ENCODE measurements at regions not wholly inside any gene's neighbourhood (a gene's known extent, or its start where the extent isn't known, plus 50 kb on each side); places are given as distances from the start of the nearest gene placed in this dataset.

DNA sequence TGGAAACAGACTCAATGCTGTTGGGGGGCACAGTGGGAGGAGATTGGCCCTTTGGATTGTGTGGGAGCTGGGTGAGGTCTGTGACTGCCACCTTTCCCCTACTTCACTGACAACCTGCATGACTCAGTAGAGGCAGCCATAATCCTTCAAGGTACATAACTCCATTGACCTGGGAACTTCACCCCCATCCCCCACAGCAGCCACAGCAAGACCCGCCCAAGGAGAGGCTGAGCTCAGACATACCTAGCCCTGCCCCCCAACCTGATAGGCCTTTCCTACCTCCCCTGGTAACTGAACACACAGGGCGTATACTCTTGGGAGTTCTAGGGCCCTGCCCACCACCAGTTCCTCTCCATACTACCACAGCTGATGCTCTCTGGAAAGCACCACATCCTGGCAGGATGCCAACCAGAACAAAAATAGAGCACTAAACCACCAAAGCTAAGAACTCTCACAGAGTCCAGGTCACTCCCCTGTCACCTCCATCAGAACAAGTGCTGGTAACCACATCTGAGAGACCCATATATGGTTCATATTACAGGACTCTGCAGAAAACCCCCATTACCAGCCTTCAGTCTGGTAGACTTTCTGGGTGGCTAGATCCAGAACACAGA is 703.9 kb downstream of the FSCB start:
- Histone ChIP-seq H4K8ac (ENCODE audit: low read depth in 2 of 2, low read length in 2 of 2) (no peak overlapping the region), H2AFZ (replicated peaks; ENCODE audit: low read length, poor library complexity) (no peak overlapping the region), H2AK9ac (replicated peaks; ENCODE audit: low read depth, low read length, poor library complexity) (no peak overlapping the region), H3K79me1 (ENCODE audit: low read depth in 1 of 2, low read length in 2 of 2) (no peaks in the 10 kb centered on the region), H2BK20ac (ENCODE audit: low read depth, low read length) (no peak overlapping the region), H3K36me3 (ENCODE audit: control insufficient read depth, insufficient read depth, low read length) (no peaks in the 10 kb centered on the region), H2AK5ac (ENCODE audit: low read depth, low read length) (no peak overlapping the region), H3K27me3 (ENCODE audit: control insufficient read depth, insufficient read depth, low read length) (no peaks in the 10 kb centered on the region), H2BK120ac (ENCODE audit: low read depth, low read length) (no peak overlapping the region), H3K14ac (replicated peaks; ENCODE audit: low read depth, low read length) (no peak overlapping the region), H3K56ac (ENCODE audit: extremely low read depth, insufficient read depth, low read length) (no peak overlapping the region), H3K4me2 (ENCODE audit: low read depth, low read length) (no peak overlapping the region), H3K27ac (ENCODE audit: insufficient read depth, low read length) (no peak overlapping the region), H3K9me1 (ENCODE audit: insufficient read depth, low read length) (no peaks in the 10 kb centered on the region), H2BK15ac (ENCODE audit: low read depth, low read length) (no peak overlapping the region), H4K5ac (ENCODE audit: low read depth, low read length) (no peak overlapping the region), H3K4me1 (ENCODE audit: control insufficient read depth, insufficient read depth, low read length) (no peaks in the 10 kb centered on the region), H4K20me1 (ENCODE audit: insufficient read depth, low read length) (no peaks in the 10 kb centered on the region), H3K9me3 (ENCODE audit: control insufficient read depth, insufficient read depth, low read length) (peaks cover 2% of the 10 kb centered on the region; the same call in 1 of the 2 replicates), H3K4ac (ENCODE audit: low read depth, low read length) (no peak overlapping the region), H2BK5ac (ENCODE audit: low read depth, low read length, poor library complexity, severe bottlenecking) (no peak overlapping the region), H3K18ac (ENCODE audit: low read depth, low read length) (no peak overlapping the region), H3K4me3 (ENCODE audit: insufficient read depth, low read depth, low read length) (no peak overlapping the region), H3K23ac (ENCODE audit: low read depth, low read length) (no peak overlapping the region), H4K91ac (ENCODE audit: insufficient read depth, low read depth, low read length) (no peak overlapping the region), H3K9ac (ENCODE audit: low read depth, low read length) (no peak overlapping the region)
- intact Hi-C loops (cut with micrococcal nuclease), result no loop called here
- WGBS, 2 experiments (ENCODE audit: extremely low coverage in 2 of 2, insufficient read length in 1 of 2), result 100% methylated on average over 1 of the region's 2 CpGs; no CpG with 5 or more reads in 1 of the 2 experiments
- ATAC-seq (ENCODE audit: low read depth) (no peak), DNase-seq (no peak)
- ChIA-PET POLR2A (ENCODE audit: unreplicated experiment) (no interaction called here), CTCF (no interaction called here)
- dilution Hi-C loops (cut with HindIII; ENCODE audit: low sequenced_read_pairs, unreplicated experiment), result no loop called here
- BruUV-seq (replicated peaks), result no TSS peak
- TF ChIP-seq MXI1 (IDR thresholded peaks at IDR 0.05; ENCODE audit: borderline replicate concordance, low read depth, low read length) (no peak), NFE2L2 (IDR thresholded peaks at IDR 0.05; ENCODE audit: low read depth, low read length) (no peak), BHLHE40 (IDR thresholded peaks at IDR 0.05; ENCODE audit: low read depth, low read length) (no peak), FOS (IDR thresholded peaks at IDR 0.05; ENCODE audit: low read depth, low read length) (no peak), RCOR1 (IDR thresholded peaks at IDR 0.05; ENCODE audit: insufficient replicate concordance, low read length) (no peak), MAFK (IDR thresholded peaks at IDR 0.05; ENCODE audit: low read depth, low read length) (no peak), SMC3 (IDR thresholded peaks at IDR 0.05; ENCODE audit: low read depth, low read length) (no peak)
- TF ChIP-seq, protein P1, sequence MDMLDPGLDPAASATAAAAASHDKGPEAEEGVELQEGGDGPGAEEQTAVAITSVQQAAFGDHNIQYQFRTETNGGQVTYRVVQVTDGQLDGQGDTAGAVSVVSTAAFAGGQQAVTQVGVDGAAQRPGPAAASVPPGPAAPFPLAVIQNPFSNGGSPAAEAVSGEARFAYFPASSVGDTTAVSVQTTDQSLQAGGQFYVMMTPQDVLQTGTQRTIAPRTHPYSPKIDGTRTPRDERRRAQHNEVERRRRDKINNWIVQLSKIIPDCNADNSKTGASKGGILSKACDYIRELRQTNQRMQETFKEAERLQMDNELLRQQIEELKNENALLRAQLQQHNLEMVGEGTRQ (IDR thresholded peaks at IDR 0.05; ENCODE audit: low read depth, low read length), result no peak
- in situ Hi-C loops (cut with MboI; ENCODE audit: low sequenced_read_pairs), result no loop called here
